GM18508 (cell line): ENCODE measurements at regions not wholly inside any gene's neighbourhood (a gene's known extent, or its start where the extent isn't known, plus 50 kb on each side); places are given as distances from the start of the nearest gene placed in this dataset.
A peak's percentile ranks its signal among the peaks of the same experiment; 100 is the strongest.
"Not testable (repeated sequence)": the region's sequence is repeated elsewhere in the genome, so short reads cannot be mapped to it uniquely, and the experiment has no call there.

ENCODE experiments used
- ATAC-seq: cut with Tn5 transposase; IDR thresholded peaks from one replicate; pipeline ENCODE4 v1.9.1; 2021; ENCODE audit warnings: moderate number of reproducible peaks; ENCODE audit not compliant: insufficient read depth, unreplicated experiment

DNA sequence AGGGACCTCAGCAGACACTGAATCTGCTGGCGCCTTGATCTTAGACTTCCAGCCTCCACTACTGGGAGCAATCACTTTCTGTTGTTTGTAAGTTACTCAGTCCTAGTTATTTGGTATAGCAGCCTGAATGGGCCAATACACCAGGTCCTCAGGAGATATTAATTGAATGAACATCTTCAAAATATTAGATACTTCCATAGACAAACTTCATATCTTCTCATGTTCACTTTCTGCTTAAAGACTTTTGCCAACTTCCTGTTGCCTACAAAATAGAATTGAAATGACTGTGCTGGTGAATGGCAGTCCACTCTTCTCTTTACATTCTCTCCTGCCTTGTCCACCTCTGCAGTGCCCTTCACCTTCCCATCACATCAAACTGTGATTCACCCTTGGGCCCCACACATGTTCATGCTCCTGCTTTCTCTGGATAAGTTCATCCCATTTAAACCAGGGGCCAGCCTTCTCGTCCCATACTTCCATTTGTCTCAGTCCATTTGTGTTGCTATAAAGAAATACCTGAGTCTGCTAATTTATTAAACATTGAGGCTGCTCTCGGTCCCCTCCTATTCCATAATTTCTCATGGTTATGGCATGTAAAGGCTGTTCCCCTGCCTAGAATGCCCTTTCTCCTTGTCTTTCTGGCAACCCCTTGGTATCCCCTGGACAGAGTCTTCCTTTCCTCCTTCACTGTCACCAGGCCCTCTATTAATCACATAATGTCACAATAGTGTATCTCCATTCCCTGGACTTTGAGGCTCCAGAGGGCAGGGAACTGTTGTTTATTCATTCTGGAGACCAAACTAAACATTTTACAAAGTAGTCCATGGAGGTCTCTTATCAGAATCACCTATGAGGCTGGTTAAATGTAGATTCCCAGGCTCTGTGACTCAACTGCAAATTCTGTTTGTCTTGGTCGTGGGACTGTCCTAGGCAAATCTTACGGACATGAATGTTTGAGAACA, 148.3 kb upstream of the TMEM170B start:
- no peak for ATAC-seq

DNA sequence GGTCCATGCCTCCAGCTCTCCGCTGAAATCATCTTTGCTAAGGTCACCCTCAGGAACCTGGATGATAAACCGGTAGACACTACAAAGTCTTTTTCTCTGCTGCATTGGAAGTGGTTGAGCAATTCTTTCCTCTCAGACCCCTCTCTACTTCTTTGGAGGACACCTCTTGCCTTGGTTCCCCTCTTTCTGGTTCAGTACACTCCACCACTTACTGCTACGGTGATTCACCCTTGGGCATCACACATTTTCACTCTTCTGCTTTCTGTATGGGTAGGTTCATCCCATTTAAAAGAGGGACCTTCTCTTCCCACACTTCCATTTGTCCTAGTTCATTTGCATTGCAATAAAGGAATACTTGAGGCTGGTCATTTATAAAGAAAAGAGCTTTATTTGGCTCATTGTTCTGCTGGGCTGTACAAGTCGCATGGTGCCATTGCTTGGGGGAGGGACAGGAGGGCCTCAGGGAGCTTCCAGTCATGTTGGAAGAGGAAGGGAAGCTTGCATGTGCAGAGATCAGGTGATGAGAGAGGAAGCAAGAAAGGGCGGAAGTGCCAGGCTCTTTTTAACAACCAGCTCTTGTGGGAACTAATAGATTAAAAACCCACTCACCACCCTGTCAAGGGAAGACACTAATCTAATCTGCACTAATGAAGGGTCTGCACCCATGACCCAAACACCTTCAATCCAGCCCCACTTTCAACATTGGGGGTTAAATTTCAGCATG, 149.7 kb upstream of the TMEM170B start:
- ATAC-seq, result no peak

- no peak for ATAC-seq
Observed at GRCh38 chr6:11386726-11387125, 150.8 kb upstream of the TMEM170B start.

DNA sequence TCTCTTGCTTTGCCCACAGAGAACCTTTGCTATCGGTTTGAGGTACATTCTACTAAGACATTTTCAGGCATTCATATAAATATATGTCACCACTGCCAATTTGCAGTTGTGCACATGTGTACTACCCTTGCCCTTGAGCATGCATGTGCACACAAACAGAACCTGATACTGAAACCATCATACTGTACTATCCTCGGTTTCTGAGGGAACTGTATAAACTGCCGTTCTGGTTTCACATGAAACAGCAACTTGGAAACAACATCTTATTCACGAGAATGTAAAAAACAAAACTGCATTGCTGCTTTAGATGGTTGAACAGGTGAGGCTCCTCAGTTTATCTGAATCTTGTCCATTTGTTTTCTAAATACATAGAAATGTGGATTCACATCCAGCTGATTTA, 151.2 kb upstream of the TMEM170B start:
- ATAC-seq, result peak; percentile 64

DNA sequence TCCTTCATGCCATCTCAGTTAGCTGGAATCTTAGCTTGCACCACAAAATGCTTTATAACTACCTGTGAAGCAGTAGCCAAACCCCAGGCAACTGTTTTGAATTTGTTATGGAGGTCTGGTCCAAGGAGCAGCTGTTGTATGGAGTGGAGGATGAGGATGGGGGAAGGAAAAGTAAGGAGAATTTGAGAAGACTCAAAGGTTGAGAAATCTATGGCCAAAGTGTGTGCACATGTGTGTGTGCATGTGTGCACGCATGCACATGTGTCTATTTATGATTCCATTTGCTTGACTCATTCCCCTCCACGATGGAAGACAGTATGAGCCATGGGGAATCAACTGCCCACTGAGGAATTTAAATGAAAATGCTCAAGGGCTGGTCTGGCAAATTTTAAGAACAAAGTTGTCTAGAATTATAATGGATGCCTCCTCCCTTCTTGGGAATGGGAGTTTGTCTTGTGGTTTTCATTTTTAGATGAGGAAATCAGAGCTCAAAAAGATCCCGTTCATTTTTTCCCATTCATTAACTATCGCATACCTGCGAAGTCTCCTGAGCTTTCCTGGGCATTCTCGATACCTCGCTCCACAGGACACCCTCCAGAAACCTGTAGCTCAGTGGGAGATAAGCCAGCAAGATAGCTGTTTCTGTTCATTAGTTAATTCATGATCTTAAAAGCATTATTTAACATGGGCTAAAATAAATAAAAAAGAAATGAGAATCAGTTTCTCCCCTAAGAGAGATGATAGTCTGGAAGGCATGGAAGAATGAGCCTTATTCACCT, 152.3 kb upstream of the NEDD9 start:
- no peak for ATAC-seq

DNA sequence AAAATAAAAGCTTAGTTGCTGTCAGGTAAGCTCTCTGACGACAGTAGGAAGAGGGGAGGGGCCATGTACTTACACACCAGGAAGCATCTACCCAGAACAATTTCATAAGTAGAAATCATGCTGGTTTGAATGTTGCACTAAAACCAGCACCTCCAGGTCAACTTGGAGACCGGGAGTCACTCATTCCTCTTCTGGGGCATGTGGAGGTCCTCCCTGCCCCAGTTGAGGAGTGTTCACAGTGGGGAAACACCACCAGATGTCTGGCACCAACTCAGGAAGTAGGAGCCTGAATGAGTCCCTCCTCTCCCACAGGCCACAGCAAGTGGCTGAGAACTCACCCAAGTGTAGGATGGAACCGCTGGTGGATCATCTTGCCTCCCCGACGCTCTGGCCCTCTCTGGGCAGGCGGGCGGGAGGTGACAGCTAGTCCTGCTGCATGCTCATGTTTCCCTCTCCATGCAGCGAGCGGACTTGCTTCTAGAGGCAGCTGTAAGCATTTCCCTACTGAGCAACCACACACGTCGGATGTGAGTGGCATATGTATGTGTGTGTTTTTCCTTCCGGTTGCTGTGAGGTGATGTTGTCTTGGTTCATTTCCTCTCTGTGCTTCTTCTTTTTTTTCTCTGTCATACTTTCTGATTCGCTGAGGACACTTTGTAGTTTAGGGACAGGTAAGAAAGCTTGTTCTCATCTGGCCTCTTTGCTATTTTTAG, 149.5 kb upstream of the NEDD9 start:
- peak; percentile 74 for ATAC-seq

- no peak for ATAC-seq
Observed at GRCh38 chr6:11380969-11381744, 148.7 kb upstream of the NEDD9 start.

DNA sequence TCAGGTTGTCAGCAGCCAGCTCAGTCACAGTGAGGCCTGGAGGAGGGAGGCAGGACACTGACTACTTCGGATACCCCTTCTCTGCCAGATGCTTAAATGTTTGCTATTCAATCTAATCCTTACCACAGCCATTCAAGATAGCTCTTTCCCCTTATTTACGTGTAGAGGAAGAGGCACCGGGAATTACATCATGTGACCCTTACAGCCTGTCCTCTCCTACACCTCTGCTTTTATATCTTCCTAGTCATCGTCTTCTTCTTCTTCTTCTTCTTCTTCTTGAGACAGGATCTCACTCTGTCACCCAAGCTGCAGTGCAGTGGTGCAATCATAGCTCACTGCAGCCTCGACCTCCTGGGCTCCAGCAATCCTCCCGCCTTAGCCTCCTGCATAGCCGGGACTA, 148.1 kb upstream of the NEDD9 start:
- ATAC-seq, result no peak

GRCh38 chr6:11379805-11380204, 147.3 kb upstream of the NEDD9 start:
- no peak for ATAC-seq

DNA sequence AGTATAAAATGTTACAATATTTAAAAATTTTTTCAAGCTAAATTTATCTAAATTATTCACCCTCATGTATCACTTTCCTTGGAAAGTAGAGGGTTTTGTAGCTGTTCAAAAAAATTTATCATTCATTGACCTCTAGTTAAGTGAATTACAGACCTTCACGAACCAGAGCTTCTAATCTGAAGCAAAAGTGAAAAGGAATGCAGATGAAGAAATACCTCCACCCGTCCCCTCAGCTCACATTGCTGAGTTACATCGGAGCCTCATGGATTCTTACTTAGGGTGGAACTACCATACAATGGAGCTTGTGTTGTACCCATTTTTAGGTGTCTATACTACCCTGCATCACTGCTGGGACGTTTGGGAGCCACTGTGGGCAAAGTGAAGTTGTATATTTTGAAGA, 146.2 kb upstream of the NEDD9 start:
- ATAC-seq, result no peak

GRCh38 chr6:11374036-11375010, 141.9 kb upstream of the NEDD9 start:
- ATAC-seq, result peak; percentile 90

DNA sequence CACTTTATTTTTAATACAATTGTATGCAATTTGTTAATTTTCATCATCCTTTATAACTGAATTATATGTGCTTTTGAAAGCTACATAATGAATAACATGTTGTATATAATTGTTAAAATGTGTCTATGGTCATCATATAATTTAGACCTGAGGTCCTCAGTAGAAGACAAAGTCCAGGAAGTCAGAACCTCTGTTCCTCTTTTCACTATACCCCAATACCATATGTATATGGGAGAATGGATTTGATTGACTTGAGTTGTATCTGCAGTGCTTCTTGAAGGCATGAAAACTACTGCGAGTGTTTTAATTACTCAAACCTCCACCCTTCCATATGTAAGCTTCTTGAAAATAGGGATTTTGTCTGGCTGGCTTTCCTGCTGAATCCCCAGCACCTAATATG, 140.7 kb upstream of the NEDD9 start:
- no peak for ATAC-seq

DNA sequence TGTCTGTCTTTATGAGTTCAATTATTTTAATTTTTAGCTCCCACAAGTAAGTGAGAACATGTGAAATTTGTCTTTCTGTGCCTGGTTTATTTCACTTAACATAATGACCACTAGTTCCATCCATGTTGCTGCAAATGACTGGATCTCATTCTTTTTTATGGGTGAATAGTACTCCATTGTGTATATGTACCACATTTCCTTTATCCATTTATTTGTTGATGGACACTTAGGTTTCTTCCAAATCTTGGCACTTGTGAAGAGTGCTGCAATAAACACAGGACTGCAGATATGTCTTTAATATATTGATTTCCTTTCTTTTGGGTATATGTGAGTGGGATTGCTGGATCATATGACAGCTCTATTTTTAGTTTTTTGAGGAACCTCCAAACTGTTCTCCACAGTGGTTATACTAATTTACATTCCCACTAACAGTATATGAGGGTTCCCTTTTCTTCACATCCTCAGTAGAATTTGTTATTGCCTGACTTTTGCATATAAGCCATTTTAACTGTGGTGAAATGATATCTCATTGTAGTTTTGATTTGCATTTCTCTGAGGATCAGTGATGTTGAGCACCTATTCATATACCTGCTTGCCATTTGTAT, 139.8 kb upstream of the NEDD9 start:
- not testable (repeated sequence) for ATAC-seq

- ATAC-seq, result no peak
Observed at GRCh38 chr6:11370191-11371018, 137.9 kb upstream of the NEDD9 start.

DNA sequence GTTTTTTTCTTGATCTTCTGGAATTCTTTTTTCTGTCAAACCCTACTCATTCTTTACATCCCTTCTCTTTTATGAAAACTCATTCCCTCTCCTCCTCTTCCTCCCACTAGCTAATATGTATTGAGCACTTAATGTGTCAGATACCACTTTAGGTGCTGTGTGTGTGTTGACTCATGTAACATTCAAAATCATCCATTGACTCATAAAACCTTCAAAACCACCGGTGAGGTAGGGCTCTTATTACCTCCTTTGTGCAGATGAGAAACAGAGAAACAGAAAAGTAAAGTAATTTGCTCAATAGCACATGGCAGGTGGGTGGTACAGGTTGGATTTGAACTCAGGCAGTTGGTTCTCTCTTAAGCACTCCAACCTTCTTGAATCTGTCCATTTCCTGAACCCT, 136.3 kb upstream of the NEDD9 start:
- no peak for ATAC-seq

DNA sequence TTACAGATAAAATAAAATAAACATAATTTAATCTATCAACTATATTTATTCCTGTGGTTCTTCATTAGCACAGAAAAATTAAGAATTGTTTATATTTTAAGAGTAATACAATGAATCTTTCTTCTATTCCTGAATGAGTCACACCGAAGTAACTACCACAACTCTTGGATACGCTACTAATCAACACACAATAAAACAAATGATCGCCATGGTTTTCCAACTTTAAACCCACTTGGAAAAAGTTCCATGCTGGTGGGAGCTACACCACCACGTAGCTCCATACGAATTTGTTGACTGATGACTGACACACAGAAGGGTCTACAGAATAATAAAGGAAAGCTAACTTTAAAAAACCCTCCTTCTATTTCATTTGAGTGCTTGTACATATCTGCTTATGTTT, 135.8 kb upstream of the NEDD9 start:
- ATAC-seq, result no peak

DNA sequence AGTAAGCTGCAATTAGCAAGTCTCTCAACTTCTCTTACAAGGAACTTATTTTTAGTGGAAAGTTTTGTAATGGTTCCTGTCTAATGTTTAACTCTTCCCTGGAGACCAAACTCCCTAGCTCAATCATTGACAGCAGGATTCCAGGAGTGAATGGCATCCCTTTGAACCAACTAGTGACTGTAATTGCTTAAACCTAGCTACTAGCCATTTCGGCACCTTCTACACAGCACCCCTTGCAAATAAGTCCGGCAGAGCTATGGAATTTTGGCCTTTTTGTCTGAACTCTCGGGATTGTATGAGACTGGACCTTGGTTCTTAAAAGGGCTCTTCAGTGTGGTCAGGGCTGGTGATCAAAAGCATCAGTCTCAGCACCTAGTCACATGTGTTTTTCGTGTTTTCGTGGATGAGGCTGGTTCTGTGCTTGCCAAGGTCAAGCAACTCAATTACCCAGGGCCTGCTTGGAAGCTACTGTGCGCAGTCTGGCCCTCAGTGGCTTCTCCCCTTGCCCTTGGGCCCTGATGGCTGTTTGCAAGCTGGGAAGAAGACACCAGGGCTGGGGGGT, 135.3 kb upstream of the NEDD9 start:
- no peak for ATAC-seq
